PC-3 (cell line): ENCODE measurements at regions not wholly inside any gene's neighbourhood (a gene's known extent, or its start where the extent isn't known, plus 50 kb on each side); places are given as distances from the start of the nearest gene placed in this dataset.

Experiments used
- CTCF ChIP-seq: fragments of 300-600 bp; sonication (generic); conservative IDR thresholded peaks from 2 replicates; pipeline ENCODE4 v1.5.1; 2017; ENCODE audit warnings: antibody characterized with exemption, low read depth, mild to moderate bottlenecking, low read length
- EZH2 ChIP-seq: fragments of 300-600 bp; sonication (generic); IDR thresholded peaks from one replicate; pipeline ENCODE4 v1.6.1; 2017; ENCODE audit warnings: antibody characterized with exemption, mild to moderate bottlenecking, low read length; ENCODE audit not compliant: unreplicated experiment

DNA sequence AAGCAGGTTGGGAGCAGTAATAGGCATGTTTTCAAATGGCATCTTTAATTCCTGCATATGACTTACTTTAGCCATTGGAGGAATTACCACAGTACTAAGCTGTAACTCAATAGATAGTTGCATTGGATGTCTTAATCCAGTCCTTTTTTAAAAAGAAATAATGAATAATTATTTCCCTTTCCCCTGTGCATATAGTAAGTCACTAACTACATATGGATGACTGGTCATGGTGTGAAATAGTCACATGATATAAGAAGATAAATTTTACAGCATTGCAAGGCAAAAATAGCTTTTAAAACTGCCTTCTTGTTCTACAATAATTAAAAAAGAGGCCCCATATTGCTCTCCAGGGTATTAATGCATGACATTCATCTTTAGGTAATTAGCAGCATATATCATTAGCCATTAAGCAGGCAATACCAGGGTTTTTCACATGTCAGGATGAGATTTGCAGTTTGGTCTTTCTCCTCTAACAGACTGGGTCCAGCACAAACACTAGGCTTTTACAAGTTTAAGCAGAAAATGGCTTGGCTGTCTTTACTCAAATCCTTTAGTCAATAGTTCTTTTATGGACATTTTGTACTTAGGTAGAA, 606.4 kb upstream of the RORB start:
- TF ChIP-seq CTCF (no peak), EZH2 (no peak)
